Brain microvascular endothelial cell (primary cell): ENCODE measurements at regions not wholly inside any gene's neighbourhood (a gene's known extent, or its start where the extent isn't known, plus 50 kb on each side); places are given as distances from the start of the nearest gene placed in this dataset.

Source experiments
- DNase-seq: peaks from one replicate; pipeline ENCODE4 v3.0.0-alpha.2; 2020
- H3K27ac ChIP-seq: fragments of 250-450 bp; sonication (Bioruptor Pico); 2 replicates; pipeline ENCODE4 v1.5.1; 2020; ENCODE audit warnings: mild to moderate bottlenecking, moderate library complexity
- H3K27me3 ChIP-seq: fragments of 250-450 bp; sonication (Bioruptor Pico); replicated peaks from 2 replicates; pipeline ENCODE4 v1.5.1; 2020; ENCODE audit warnings: mild to moderate bottlenecking
- H3K36me3 ChIP-seq: fragments of 250-450 bp; sonication (Bioruptor Pico); replicated peaks from 2 replicates; pipeline ENCODE4 v1.5.1; 2020; ENCODE audit warnings: mild to moderate bottlenecking
- H3K4me3 ChIP-seq: 2 replicates; pipeline ENCODE4 v1.5.1; 2011; ENCODE audit warnings: low read depth, mild to moderate bottlenecking, control low read depth, low read length, moderate library complexity
- CTCF ChIP-seq: IDR thresholded peaks from 2 replicates; pipeline ENCODE4 v1.5.1; 2011; ENCODE audit warnings: low read depth, mild to moderate bottlenecking, moderate library complexity, low read length, control low read depth, inconsistent platforms; ENCODE audit errors: missing control alignments
- in situ Hi-C: cut with HindIII; loops from 2 replicates; pipeline ENCODE4 v1.10.0; 2017; ENCODE audit warnings: low sequenced_read_pairs, low pct_ligation_motif_present

GRCh38 chr12:98360401-98360800 is 155.0 kb upstream of the TMPO start:
- H3K4me3 ChIP-seq = no peak overlapping the region
- H3K27ac ChIP-seq = no peak overlapping the region
- DNase-seq = no peak
- no peak for TF ChIP-seq CTCF
- peaks cover 2% of the 10 kb centered on the region for H3K27me3 ChIP-seq
- in situ Hi-C loops = no loop called here
- no peaks in the 10 kb centered on the region for H3K36me3 ChIP-seq

- no peak for DNase-seq
- no peak overlapping the region for H3K27ac ChIP-seq
- in situ Hi-C loops = no loop called here
- H3K36me3 ChIP-seq = no peaks in the 10 kb centered on the region
- no peak for TF ChIP-seq CTCF
- no peaks in the 10 kb centered on the region for H3K27me3 ChIP-seq
- H3K4me3 ChIP-seq = no peak overlapping the region
Measured at GRCh38 chr12:98369581-98369980, 145.8 kb upstream of the TMPO start.

- no peaks in the 10 kb centered on the region for H3K36me3 ChIP-seq
- H3K27ac ChIP-seq = no peak overlapping the region
- no peak for DNase-seq
- in situ Hi-C loops = no loop called here
- H3K4me3 ChIP-seq = no peak overlapping the region
- TF ChIP-seq CTCF = no peak
- peaks cover 8% of the 10 kb centered on the region for H3K27me3 ChIP-seq
Measured at GRCh38 chr12:98370976-98371375, 144.4 kb upstream of the TMPO start.

DNA sequence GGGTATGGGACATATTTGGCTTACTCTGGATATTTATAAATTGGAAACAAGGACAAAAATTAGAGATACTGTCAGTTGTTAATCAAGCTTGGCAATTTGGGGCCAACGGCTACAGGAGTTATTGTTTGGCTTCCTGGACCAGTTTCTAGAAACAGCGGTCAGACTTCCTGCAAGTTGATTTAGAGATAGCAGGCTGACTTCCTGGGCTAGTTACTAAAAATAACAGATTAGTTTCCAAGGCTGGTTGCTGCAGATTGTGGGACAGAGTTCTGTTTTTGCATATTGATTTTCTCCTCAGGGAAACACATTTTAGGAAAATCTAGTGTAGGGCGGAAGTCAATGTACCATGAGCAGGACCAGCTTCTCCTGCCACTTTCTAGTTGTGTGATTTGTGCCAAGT is 144.0 kb upstream of the TMPO start:
- no peak overlapping the region for H3K27ac ChIP-seq
- peak; percentile 20 for DNase-seq
- in situ Hi-C loops = no loop called here
- peaks cover 11% of the 10 kb centered on the region for H3K27me3 ChIP-seq
- no peaks in the 10 kb centered on the region for H3K36me3 ChIP-seq
- no peak overlapping the region for H3K4me3 ChIP-seq
- TF ChIP-seq CTCF = no peak

DNA sequence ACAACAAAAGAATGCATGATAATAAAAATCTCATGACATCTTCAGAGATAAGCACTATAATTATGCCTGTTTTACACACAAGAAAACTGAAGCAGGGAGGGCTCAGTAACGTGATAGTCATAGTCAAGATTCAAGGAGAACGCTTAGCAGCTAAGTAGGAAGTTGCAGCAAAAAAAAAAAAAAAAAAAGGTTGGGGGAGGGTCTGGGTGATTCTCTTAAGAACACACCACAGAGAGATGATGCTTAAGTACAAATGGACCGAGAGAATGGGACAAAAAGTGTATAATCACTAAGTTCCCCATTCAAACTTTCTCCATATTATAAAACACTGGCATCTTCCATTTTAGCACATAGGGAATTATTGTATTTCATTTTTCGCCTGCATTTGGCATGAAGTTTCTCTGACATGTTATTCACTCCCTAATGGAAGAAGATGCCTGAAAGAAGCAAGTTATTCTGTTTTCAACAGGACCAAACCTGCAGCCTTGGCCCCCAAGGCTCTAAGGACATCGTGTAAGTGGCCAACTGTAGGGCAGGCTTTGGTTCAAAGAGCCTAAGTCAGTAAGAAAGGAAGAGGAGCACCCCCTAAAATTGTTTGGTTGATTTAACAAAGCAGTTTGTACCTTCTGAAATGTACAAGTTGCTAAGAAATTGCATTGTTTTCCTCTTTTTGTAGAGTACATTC is 142.9 kb upstream of the TMPO start:
- H3K4me3 ChIP-seq = no peak overlapping the region
- TF ChIP-seq CTCF = no peak
- DNase-seq = no peak
- in situ Hi-C loops = no loop called here
- no peaks in the 10 kb centered on the region for H3K36me3 ChIP-seq
- H3K27me3 ChIP-seq = peaks cover 11% of the 10 kb centered on the region
- H3K27ac ChIP-seq = no peak overlapping the region

GRCh38 chr12:98373025-98373554 is 142.3 kb upstream of the TMPO start:
- H3K27me3 ChIP-seq = peaks cover 11% of the 10 kb centered on the region
- no peaks in the 10 kb centered on the region for H3K36me3 ChIP-seq
- in situ Hi-C loops = no loop called here
- peak; percentile 61 for TF ChIP-seq CTCF
- H3K27ac ChIP-seq = no peak overlapping the region
- DNase-seq = peak; percentile 35
- H3K4me3 ChIP-seq = no peak overlapping the region
